A549 (cell line): ENCODE measurements at regions not wholly inside any gene's neighbourhood (a gene's known extent, or its start where the extent isn't known, plus 50 kb on each side); places are given as distances from the start of the nearest gene placed in this dataset.

Source experiments
- BHLHE40 ChIP-seq: IDR thresholded peaks from 2 replicates; pipeline ENCODE4 v1.6.1; 2012; ENCODE audit warnings: low read depth, low read length, inconsistent platforms
- CHD2 ChIP-seq: fragments of 150-350 bp; IDR thresholded peaks from 2 replicates; pipeline ENCODE4 v1.6.1; 2014; ENCODE audit warnings: low read length; ENCODE audit not compliant: partially characterized antibody
- CTCF ChIP-seq: fragments of >200 bp; sonication (Bioruptor Twin); formaldehyde crosslinking; IDR thresholded peaks from 3 replicates; pipeline ENCODE4 v1.5.1; 2016
- EP300 ChIP-seq, 2 experiments: fragments of >200 bp; sonication (Bioruptor Twin); formaldehyde crosslinking; IDR thresholded peaks; 2 replicates in 1 of 2; 3 replicates in 1 of 2; pipeline ENCODE4 v1.6.1; 2016 to 2017
- HEYL ChIP-seq: fragments of 250-450 bp; sonication (Bioruptor Pico); IDR thresholded peaks from 2 replicates; pipeline ENCODE4 v1.8.0; 2021; ENCODE audit warnings: mild to moderate bottlenecking, moderate library complexity
- JUN ChIP-seq, 2 experiments: fragments of >200 bp; sonication (Bioruptor Twin); formaldehyde crosslinking; IDR thresholded peaks; 2 replicates in 1 of 2; 3 replicates in 1 of 2; pipeline ENCODE4 v1.6.1; 2016 to 2017
- KDM1A ChIP-seq: fragments of 200-600 bp; sonication (generic); IDR thresholded peaks from 2 replicates; pipeline ENCODE4 v1.6.1; 2016; ENCODE audit warnings: low read depth, mild to moderate bottlenecking
- KDM5A ChIP-seq: fragments of 200-600 bp; sonication (generic); IDR thresholded peaks from 2 replicates; pipeline ENCODE4 v1.6.1; 2016; ENCODE audit warnings: antibody characterized with exemption, mild to moderate bottlenecking
- MYC ChIP-seq: IDR thresholded peaks from 2 replicates; pipeline ENCODE4 v1.6.1; 2012; ENCODE audit warnings: mild to moderate bottlenecking, inconsistent platforms, low read length, improper control_type of control experiment, borderline replicate concordance
- POLR2A ChIP-seq: IDR thresholded peaks from 2 replicates; pipeline ENCODE4 v1.6.1; 2012; ENCODE audit warnings: mild to moderate bottlenecking, low read length
- RAD21 ChIP-seq, 2 experiments: fragments of >200 bp in 1 of 2; sonication (Bioruptor Twin) in 1 of 2; formaldehyde crosslinking in 1 of 2; IDR thresholded peaks in 1 of 2; conservative IDR thresholded peaks in 1 of 2; 2 replicates in 1 of 2; 3 replicates in 1 of 2; pipeline ENCODE4 v1.6.1; 2012 to 2018; ENCODE audit warnings: inconsistent platforms in 1 of 2
- SREBF2 ChIP-seq: fragments of 450-650 bp; IDR thresholded peaks from 2 replicates; pipeline ENCODE4 v1.6.1; 2014; ENCODE audit warnings: mild to moderate bottlenecking, moderate library complexity
- TFCP2L1 ChIP-seq: fragments of 250-450 bp; sonication (Bioruptor Pico); IDR thresholded peaks from 2 replicates; pipeline ENCODE4 v1.5.0; 2021; ENCODE audit warnings: mild to moderate bottlenecking
- ZSCAN20 ChIP-seq: fragments of 250-450 bp; sonication (Bioruptor Pico); IDR thresholded peaks from 2 replicates; pipeline ENCODE4 v1.8.0; 2022; ENCODE audit warnings: mild to moderate bottlenecking, moderate library complexity

- no peak for TF ChIP-seq POLR2A
- no peak for TF ChIP-seq CTCF
- no peak for TF ChIP-seq EP300 (IDR thresholded peaks at IDR 0.05)
- no peak for TF ChIP-seq RAD21 (conservative IDR thresholded peaks at IDR 0.05 in 1 of 2, IDR thresholded peaks at IDR 0.05 in 1 of 2)
- no peak for TF ChIP-seq KDM5A
- TF ChIP-seq TFCP2L1 (CRISPR knock-in tag): no peak
- TF ChIP-seq CHD2: no peak
- TF ChIP-seq BHLHE40: no peak
- no peak for TF ChIP-seq SREBF2
- TF ChIP-seq HEYL (CRISPR knock-in tag): no peak
- TF ChIP-seq KDM1A: no peak
- no peak for TF ChIP-seq MYC
- no peak for TF ChIP-seq ZSCAN20 (CRISPR knock-in tag)
- no peak for TF ChIP-seq JUN (IDR thresholded peaks at IDR 0.05)
Measured at GRCh38 chr18:34038086-34038485, 186.6 kb downstream of the NOL4 start.
